HepG2 (cell line): ENCODE measurements at regions not wholly inside any gene's neighbourhood (a gene's known extent, or its start where the extent isn't known, plus 50 kb on each side); places are given as distances from the start of the nearest gene placed in this dataset.

Experiments
- ATAC-seq: fragments of 200-7000 bp; cut with Tn5 transposase; 3 replicates; pipeline ENCODE4 v1.9.1; 2020; ENCODE audit warnings: mild to moderate bottlenecking, moderate library complexity
- BruUV-seq: library from RNA; stranded (reverse); fragments of 400-500 nt; replicated peaks from 2 replicates; lab custom pipeline; 2021; lab: Mats Ljungman, UMichigan
- CTCF ChIA-PET: fragments of 300-600 bp; formaldehyde crosslinking; extraction: SDS; loops from one replicate; lab custom pipeline; 2021; ENCODE audit warnings: low total read pairs, inconsistent platforms, low intra/inter-chr PET ratio; lab: Yijun Ruan, JAX
- POLR2A ChIA-PET: fragments of 350-600 bp; sonication (Branson Sonifier 250); formaldehyde crosslinking; loops from one replicate; lab custom pipeline; 2020; ENCODE audit warnings: antibody characterized with exemption, inconsistent platforms; lab: Yijun Ruan, JAX
- DNase-seq: peaks from one replicate; pipeline ENCODE4 v3.0.0-alpha.2; 2015; ENCODE audit warnings: low spot score
- FAIRE-seq: peaks from 3 replicates; lab custom pipeline; 2011; peaks lifted over from hg19 to GRCh38; lab: Jason Lieb, UNC
- H2AFZ ChIP-seq: one replicate; pipeline ENCODE4 v1.6.1; 2011; ENCODE audit warnings: low read length, inconsistent platforms
- H3K27ac ChIP-seq: fragments of 300-600 bp; 3 replicates; pipeline ENCODE4 v1.8.0; 2011; ENCODE audit warnings: mixed run types, mild to moderate bottlenecking, mixed read lengths, low read length, inconsistent platforms; ENCODE audit not compliant: insufficient read depth; ENCODE audit errors: extremely low read length
- H3K27me3 ChIP-seq, 2 experiments: fragments of 200-600 bp in 1 of 2; 2 replicates in 1 of 2; 3 replicates in 1 of 2; pipeline versions ENCODE4 v1.6.0 to v1.8.0; 2011; ENCODE audit warnings: low read length in 2 of 2, mild to moderate bottlenecking in 2 of 2, moderate library complexity in 2 of 2, inconsistent platforms in 1 of 2; ENCODE audit not compliant: insufficient read depth in 2 of 2, control insufficient read depth in 1 of 2
- H3K36me3 ChIP-seq, 2 experiments: fragments of 200-600 bp in 1 of 2; replicated peaks in 1 of 2; 2 replicates in 1 of 2; 3 replicates in 1 of 2; pipeline versions ENCODE4 v1.5.1 to v1.8.0; 2011; ENCODE audit warnings: low read length in 2 of 2, inconsistent platforms in 1 of 2; ENCODE audit not compliant: insufficient read depth in 2 of 2, control insufficient read depth in 1 of 2
- H3K4me1 ChIP-seq: 2 replicates; pipeline ENCODE4 v1.5.1; 2012; ENCODE audit warnings: low read length, inconsistent platforms; ENCODE audit not compliant: insufficient read depth
- H3K4me2 ChIP-seq: 2 replicates; pipeline ENCODE4 v1.6.0; 2011; ENCODE audit warnings: low read depth, low read length, inconsistent platforms
- H3K4me3 ChIP-seq, 3 experiments: fragments of 200-600 bp in 1 of 3; sonication (generic), shearing (Covaris generic) in 1 of 3; replicated peaks in 1 of 3; 2 replicates each; pipeline ENCODE4 v1.5.1; 2011 to 2016; ENCODE audit warnings: low read length in 3 of 3, inconsistent platforms in 2 of 3, low read depth in 2 of 3, mild to moderate bottlenecking in 2 of 3, control low read depth in 1 of 3, mixed read lengths in 1 of 3; ENCODE audit not compliant: insufficient read depth in 1 of 3
- H3K79me2 ChIP-seq: one replicate; pipeline ENCODE4 v1.6.1; 2011; ENCODE audit warnings: low read length, inconsistent platforms; ENCODE audit not compliant: insufficient read depth
- H3K9ac ChIP-seq: 2 replicates; pipeline ENCODE4 v1.6.0; 2011; ENCODE audit warnings: mild to moderate bottlenecking, low read depth, low read length, inconsistent platforms; ENCODE audit not compliant: insufficient read depth
- H3K9me3 ChIP-seq: 2 replicates; pipeline ENCODE4 v1.5.1; 2012; ENCODE audit warnings: mild to moderate bottlenecking, low read length
- H4K20me1 ChIP-seq: 2 replicates; pipeline ENCODE4 v1.6.0; 2011; ENCODE audit warnings: inconsistent platforms, mild to moderate bottlenecking, low read length, moderate library complexity; ENCODE audit not compliant: insufficient read depth
- CEBPG ChIP-seq: IDR thresholded peaks from 2 replicates; pipeline ENCODE4 v1.6.1; 2016
- CENPT ChIP-seq: sonication (generic); formaldehyde crosslinking; IDR thresholded peaks from 2 replicates; pipeline ENCODE4 v1.8.0; 2022; ENCODE audit warnings: low read depth, mild to moderate bottlenecking, moderate library complexity, missing genetic modification reagents
- ETV5 ChIP-seq: IDR thresholded peaks from 2 replicates; pipeline ENCODE4 v1.6.1; 2018; ENCODE audit warnings: missing biosample characterization, missing genetic modification reagents, inconsistent platforms, borderline replicate concordance
- HMGA1 ChIP-seq: sonication (generic); formaldehyde crosslinking; conservative IDR thresholded peaks from 2 replicates; pipeline ENCODE4 v1.4.0; 2020; ENCODE audit warnings: missing genetic modification reagents
- ZNF234 ChIP-seq: sonication (generic); formaldehyde crosslinking; conservative IDR thresholded peaks from 2 replicates; pipeline ENCODE4 v1.5.1; 2020; ENCODE audit warnings: mild to moderate bottlenecking, missing genetic modification reagents
- ZNF781 ChIP-seq: sonication (generic); formaldehyde crosslinking; IDR thresholded peaks from 2 replicates; pipeline ENCODE4 v1.5.1; 2020; ENCODE audit warnings: borderline replicate concordance, mild to moderate bottlenecking, missing genetic modification reagents; ENCODE audit errors: not compliant biosample characterization
- WGBS: methylation state at CpG from one replicate; pipeline ENCODE4 v1.1.6; 2017; ENCODE audit warnings: low lambda C conversion rate; 5-methylcytosine and 5-hydroxymethylcytosine counted together
- in situ Hi-C: cut with HindIII; loops from 2 replicates; pipeline ENCODE4 v1.10.0; 2017; ENCODE audit warnings: low pct_unique_long_range_greater_than_20kb; ENCODE audit not compliant: extremely low pct_ligation_motif_present
- intact Hi-C: fragments of 100-400 bp; cut with micrococcal nuclease; formaldehyde crosslinking; loops from one replicate; pipeline ENCODE4 v1.10.0; 2022; ENCODE audit not compliant: unreplicated experiment
- TF ChIP-seq, protein P1 (sequence below): sonication (generic); formaldehyde crosslinking; IDR thresholded peaks from 2 replicates; pipeline ENCODE4 v1.4.0; 2020; ENCODE audit warnings: mild to moderate bottlenecking, missing genetic modification reagents
- TF ChIP-seq, protein P2 (sequence below): sonication (generic); formaldehyde crosslinking; IDR thresholded peaks from 2 replicates; pipeline ENCODE4 v1.4.0; 2020; ENCODE audit warnings: mild to moderate bottlenecking, missing genetic modification reagents
- TF ChIP-seq, protein P3 (sequence below): IDR thresholded peaks from 2 replicates; pipeline ENCODE4 v1.6.1; 2016; ENCODE audit warnings: control low read depth
- TF ChIP-seq, protein P4 (sequence below): sonication (generic); formaldehyde crosslinking; IDR thresholded peaks from 2 replicates; pipeline ENCODE4 v1.5.0; 2020; ENCODE audit warnings: mild to moderate bottlenecking, missing genetic modification reagents

DNA sequence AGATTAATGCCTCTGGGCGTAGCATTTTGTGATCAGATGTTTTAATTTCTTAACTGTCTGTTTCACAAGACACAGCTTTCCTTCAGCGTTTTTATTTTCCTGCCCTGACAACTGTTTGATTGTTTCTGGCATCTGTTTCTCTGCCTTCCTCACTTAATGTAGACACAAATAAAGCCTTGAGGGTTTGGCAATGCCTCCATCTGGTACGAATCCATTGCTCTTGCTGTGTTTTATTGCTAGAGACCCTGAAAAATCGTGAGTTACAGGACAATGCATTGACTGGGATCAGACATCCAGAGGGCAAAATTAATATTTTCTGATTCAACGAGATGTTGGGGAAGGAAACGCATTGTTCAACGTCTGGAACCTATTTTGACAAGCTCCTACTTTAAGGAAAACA lies 363.5 kb downstream of the MRPL39 start:
- no TSS peak for BruUV-seq
- peaks cover 84% of the 10 kb centered on the region for H3K9me3 ChIP-seq
- CTCF ChIA-PET: no interaction called here
- H3K4me3 ChIP-seq: no peak overlapping the region
- no peaks in the 10 kb centered on the region for H3K27me3 ChIP-seq
- no peaks in the 10 kb centered on the region for H3K79me2 ChIP-seq
- no peaks in the 10 kb centered on the region for H3K4me1 ChIP-seq
- H3K4me2 ChIP-seq: no peak overlapping the region
- no peak for ATAC-seq
- in situ Hi-C loops: no loop called here
- no peaks in the 10 kb centered on the region for H4K20me1 ChIP-seq
- TF ChIP-seq, protein P1, sequence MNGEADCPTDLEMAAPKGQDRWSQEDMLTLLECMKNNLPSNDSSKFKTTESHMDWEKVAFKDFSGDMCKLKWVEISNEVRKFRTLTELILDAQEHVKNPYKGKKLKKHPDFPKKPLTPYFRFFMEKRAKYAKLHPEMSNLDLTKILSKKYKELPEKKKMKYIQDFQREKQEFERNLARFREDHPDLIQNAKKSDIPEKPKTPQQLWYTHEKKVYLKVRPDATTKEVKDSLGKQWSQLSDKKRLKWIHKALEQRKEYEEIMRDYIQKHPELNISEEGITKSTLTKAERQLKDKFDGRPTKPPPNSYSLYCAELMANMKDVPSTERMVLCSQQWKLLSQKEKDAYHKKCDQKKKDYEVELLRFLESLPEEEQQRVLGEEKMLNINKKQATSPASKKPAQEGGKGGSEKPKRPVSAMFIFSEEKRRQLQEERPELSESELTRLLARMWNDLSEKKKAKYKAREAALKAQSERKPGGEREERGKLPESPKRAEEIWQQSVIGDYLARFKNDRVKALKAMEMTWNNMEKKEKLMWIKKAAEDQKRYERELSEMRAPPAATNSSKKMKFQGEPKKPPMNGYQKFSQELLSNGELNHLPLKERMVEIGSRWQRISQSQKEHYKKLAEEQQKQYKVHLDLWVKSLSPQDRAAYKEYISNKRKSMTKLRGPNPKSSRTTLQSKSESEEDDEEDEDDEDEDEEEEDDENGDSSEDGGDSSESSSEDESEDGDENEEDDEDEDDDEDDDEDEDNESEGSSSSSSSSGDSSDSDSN (CRISPR knock-in tag): no peak
- TF ChIP-seq CENPT (CRISPR knock-in tag) (no peak), ZNF781 (CRISPR knock-in tag) (no peak), ETV5 (CRISPR knock-in tag) (no peak), CEBPG (CRISPR knock-in tag) (no peak), ZNF234 (CRISPR knock-in tag) (no peak), HMGA1 (no peak)
- TF ChIP-seq, protein P2, sequence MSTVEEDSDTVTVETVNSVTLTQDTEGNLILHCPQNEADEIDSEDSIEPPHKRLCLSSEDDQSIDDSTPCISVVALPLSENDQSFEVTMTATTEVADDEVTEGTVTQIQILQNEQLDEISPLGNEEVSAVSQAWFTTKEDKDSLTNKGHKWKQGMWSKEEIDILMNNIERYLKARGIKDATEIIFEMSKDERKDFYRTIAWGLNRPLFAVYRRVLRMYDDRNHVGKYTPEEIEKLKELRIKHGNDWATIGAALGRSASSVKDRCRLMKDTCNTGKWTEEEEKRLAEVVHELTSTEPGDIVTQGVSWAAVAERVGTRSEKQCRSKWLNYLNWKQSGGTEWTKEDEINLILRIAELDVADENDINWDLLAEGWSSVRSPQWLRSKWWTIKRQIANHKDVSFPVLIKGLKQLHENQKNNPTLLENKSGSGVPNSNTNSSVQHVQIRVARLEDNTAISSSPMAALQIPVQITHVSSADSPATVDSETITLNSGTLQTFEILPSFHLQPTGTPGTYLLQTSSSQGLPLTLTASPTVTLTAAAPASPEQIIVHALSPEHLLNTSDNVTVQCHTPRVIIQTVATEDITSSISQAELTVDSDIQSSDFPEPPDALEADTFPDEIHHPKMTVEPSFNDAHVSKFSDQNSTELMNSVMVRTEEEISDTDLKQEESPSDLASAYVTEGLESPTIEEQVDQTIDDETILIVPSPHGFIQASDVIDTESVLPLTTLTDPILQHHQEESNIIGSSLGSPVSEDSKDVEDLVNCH (CRISPR knock-in tag): no peak
- TF ChIP-seq, protein P3, sequence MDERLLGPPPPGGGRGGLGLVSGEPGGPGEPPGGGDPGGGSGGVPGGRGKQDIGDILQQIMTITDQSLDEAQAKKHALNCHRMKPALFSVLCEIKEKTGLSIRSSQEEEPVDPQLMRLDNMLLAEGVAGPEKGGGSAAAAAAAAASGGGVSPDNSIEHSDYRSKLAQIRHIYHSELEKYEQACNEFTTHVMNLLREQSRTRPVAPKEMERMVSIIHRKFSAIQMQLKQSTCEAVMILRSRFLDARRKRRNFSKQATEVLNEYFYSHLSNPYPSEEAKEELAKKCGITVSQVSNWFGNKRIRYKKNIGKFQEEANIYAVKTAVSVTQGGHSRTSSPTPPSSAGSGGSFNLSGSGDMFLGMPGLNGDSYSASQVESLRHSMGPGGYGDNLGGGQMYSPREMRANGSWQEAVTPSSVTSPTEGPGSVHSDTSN (CRISPR knock-in tag): no peak
- TF ChIP-seq, protein P4, sequence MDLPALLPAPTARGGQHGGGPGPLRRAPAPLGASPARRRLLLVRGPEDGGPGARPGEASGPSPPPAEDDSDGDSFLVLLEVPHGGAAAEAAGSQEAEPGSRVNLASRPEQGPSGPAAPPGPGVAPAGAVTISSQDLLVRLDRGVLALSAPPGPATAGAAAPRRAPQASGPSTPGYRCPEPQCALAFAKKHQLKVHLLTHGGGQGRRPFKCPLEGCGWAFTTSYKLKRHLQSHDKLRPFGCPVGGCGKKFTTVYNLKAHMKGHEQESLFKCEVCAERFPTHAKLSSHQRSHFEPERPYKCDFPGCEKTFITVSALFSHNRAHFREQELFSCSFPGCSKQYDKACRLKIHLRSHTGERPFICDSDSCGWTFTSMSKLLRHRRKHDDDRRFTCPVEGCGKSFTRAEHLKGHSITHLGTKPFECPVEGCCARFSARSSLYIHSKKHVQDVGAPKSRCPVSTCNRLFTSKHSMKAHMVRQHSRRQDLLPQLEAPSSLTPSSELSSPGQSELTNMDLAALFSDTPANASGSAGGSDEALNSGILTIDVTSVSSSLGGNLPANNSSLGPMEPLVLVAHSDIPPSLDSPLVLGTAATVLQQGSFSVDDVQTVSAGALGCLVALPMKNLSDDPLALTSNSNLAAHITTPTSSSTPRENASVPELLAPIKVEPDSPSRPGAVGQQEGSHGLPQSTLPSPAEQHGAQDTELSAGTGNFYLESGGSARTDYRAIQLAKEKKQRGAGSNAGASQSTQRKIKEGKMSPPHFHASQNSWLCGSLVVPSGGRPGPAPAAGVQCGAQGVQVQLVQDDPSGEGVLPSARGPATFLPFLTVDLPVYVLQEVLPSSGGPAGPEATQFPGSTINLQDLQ (CRISPR knock-in tag): no peak
- H2AFZ ChIP-seq: no peak overlapping the region
- no peak overlapping the region for H3K27ac ChIP-seq
- DNase-seq: no peak
- H3K36me3 ChIP-seq: no peaks in the 10 kb centered on the region
- WGBS: under 1% methylated on average over 7 of the region's 7 CpGs
- no peak for FAIRE-seq
- intact Hi-C loops: no loop called here
- no peak overlapping the region for H3K9ac ChIP-seq
- POLR2A ChIA-PET: no interaction called here
